Endometrium (tissue), 2 donors: ENCODE measurements at regions not wholly inside any gene's neighbourhood (a gene's known extent, or its start where the extent isn't known, plus 50 kb on each side); places are given as distances from the start of the nearest gene placed in this dataset.

Experiments used
- FAIRE-seq: peaks from 2 replicates; lab custom pipeline; 2012; peaks lifted over from hg19 to GRCh38; lab: Jason Lieb, UNC
- donor health status: control.
- donor health status: control.

DNA sequence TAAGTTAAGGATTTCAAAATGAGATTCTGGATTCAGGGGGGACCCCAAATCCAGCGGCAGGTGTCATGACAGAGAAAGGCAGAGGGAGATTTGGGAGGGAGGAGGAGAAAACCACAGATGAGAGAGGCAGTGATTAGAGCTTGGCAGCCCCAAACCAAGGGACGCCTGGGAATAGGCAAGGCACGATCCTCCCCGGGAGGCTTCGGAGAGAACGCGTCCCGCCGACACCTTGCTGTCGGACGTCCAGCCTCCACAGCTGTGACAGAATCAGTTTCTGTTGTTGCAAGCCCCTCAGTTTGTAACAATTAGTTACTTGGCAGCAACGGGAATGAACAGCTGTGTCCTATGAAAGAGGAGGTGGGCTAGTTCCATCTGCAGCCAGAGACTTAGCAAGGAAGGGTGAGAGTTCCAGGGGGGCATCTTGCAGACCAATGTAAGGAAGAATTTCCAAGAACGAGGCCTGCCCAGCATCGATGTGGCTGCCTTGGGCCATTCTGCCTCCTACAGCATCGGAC, 110.7 kb upstream of the SDK2 start:
- no peak for FAIRE-seq

- no peak for FAIRE-seq
Measured at GRCh38 chr17:73757420-73757819, 113.2 kb upstream of the SDK2 start.

- FAIRE-seq = no peak
Measured at GRCh38 chr17:73758245-73758644, 114.0 kb upstream of the SDK2 start.

DNA sequence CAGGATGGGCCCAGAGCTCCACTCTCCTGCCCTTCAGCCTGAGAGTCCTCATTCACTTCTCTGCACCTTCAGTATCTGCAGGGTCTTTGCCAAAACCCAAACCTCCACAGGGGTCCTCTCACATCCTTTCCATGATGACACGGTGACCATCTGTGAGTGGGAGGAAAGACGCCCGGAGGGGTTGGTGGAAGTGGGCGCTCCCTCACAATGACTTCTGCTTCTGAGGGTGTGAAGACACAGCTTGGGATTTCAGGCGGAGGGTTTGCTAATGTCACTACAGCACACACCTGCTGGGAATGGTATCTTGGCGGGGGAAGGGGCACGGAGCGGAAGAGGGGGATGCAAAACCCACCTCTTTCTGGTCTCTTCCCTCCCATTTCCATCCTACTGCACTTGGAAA, 115.1 kb upstream of the SDK2 start:
- FAIRE-seq = no peak

DNA sequence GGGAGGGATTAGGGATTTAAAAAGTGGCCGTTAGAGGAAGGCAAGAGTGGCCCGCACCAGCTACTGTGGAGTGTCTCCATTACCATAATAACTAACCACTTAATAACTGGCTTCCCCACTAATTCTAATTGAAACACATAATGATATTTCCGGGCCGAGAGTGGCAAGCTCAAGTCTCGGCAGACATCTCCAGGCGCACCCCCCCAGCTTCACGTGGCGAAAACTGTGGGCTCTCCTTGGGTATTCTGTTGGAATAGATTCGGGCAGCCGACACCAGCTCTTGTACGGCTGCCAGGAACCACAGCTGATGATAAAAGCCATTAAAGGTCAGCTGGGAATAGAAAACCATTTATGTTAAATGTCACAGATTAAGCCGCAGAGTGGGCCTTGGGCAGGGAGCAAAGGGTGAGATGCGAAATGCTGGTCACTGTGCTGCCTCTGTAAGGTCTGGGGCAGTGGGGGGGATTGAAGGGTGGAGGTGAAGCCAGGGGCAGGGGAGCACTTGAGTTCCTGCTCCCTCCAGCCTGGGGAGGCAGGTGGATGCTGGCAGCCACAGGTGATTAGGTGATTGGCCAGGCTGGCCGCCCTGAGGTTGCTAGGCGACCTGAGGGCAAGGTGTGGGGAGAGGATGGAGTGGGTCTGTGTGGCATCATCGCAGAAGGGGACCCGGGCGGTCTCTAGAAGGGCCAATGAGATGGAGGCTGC, 115.6 kb upstream of the SDK2 start:
- no peak for FAIRE-seq

DNA sequence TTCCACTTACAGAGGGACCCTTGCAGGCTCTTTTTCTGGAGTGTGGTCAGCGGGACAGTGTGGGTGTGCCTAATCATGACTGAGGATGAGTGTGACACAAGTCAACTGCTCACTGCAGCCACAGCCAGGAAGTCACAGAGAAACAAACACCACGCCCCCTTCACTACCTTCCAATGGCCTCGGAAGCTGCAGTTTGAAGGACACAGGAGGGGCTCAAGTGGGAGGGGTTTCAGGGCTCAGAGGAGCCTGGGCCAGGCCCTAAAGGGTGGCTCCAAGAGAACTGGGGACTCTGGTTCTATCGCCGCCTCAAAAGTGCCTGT, 116.2 kb upstream of the SDK2 start:
- no peak for FAIRE-seq

DNA sequence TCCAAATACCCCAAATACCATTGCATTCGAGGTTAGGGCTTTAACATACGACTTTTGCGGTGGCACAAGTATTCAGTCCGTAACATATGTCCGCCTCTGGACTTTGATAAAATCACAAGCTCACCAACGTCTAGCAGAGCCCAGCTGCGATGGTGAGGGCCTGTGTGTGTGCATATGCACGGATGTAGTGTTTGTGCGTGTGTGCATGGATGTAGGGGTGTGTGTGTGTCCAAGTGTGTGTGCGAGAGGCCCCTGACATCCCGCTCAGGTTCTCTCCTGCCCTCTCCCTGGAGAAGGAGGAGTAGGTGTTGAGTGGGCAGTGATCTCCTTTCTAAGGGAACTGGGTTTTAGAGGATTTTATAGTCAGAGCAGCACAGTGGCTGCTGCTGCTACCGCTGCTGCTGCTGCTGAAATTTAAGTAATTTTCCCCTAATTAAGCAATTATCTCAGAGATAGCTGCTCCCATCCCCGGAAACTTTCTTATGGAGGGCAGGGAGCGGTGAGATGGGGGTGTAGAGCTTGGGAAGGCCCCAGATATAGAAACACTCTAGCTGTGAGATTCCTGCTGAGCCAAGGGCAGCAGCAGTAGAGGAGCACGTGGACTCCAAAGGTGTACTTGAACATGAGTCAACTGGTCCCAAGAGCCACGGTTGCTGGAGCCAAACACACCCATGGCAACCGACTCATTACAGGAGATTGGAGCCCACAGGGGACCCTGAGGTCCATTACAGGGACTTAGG, 121.7 kb upstream of the SDK2 start:
- no peak for FAIRE-seq

- FAIRE-seq = no peak
Measured at GRCh38 chr17:73767696-73768095, 123.5 kb upstream of the SDK2 start.

GRCh38 chr17:73768691-73769090, 124.4 kb upstream of the SDK2 start:
- FAIRE-seq = no peak

- FAIRE-seq = no peak
Measured at GRCh38 chr17:73769479-73769878, 125.2 kb upstream of the SDK2 start.

DNA sequence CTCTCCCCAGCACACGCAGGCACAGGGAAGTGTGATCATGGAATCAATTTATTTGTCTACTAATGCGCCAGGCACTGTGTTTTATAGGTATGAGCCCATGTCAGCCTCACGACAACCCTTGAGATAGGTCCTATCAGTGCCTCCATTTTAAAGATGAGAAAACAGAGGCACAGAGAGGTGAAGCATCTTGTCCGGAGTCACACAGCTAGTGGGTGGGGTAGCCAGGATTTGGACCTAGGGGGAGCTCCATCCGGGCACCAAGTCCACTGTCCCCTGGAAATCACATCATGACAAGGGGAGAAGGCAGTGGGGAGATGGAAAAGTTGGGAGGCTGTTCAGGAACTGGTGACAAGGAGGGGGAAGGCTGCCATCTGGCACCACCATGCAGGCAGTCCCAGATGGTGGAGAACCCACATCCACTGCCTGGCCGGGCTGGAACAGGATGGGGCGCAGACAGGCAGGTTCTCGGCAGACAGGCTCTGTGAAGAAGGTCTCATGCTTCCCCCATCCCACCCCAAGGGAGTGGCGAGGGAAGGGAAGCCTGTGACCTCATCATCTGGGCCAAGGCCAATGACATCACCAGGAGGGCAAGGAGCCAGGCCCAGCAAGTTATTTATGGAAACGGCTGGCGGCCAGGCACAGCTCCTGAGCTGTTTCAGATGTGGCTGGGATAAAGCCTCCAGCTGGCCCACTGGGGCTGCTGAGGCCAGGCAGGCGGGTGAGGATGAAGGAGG, 126.0 kb upstream of the SDK2 start:
- peak; percentile 66 for FAIRE-seq

DNA sequence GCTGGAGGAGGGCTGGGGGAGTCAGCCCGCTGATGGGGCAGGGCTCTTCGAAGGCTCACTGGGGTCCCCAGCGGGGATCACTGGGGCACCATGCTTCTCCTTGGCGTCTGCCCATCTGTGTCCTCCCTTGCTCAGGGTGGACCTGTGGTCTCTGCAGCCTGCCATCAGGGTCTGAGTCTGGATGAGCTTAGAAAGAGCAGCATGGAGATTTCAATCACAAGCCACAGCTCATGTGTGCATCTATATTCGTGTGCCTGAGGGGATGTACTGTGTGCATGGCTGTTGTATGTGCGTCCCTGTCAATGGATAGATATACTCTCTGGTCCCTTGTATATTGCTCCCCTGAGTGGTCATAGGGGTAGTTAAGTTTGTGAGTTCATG, 126.6 kb upstream of the SDK2 start:
- FAIRE-seq = no peak

- no peak for FAIRE-seq
Measured at GRCh38 chr17:73772107-73772705, 128.0 kb upstream of the SDK2 start.

DNA sequence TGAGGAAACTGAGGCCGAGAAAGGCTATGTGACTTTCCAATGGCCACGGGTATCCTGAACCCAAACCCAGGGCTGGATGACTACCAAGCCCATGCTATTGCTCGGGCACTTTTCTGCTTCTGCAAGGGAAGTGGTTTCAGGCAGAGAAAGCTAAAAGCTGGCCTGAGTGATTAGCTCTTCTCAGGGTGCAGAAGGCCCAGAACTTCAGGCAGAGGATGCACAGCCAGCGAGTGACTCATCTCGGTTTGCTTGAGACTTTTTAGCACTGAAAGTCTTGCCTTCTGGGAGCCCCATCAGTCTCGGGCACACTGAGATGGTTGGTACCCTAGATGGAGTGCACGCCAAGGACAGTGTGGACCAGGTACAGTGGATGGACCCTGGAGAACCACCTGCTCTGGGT, 129.5 kb upstream of the SDK2 start:
- FAIRE-seq = no peak

DNA sequence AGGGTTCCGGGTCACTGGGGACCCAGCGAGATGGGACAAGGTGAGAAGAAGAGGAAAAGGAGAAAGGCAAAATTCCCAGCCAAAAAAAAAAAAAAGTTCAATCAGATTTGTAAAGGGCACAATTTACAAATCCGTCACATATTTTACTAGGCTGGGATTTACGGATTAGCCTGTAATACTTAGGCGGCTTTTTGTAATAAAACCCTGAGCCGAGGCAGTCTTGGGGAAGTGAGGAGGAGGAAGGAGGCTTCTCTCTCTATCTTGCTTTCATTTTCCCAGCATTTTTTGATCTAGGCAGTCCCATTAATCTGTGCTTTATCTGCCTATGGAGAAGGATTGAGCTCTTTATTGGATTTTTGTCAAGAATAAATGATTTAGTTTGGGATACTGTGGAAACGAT, 130.6 kb upstream of the SDK2 start:
- FAIRE-seq = no peak

DNA sequence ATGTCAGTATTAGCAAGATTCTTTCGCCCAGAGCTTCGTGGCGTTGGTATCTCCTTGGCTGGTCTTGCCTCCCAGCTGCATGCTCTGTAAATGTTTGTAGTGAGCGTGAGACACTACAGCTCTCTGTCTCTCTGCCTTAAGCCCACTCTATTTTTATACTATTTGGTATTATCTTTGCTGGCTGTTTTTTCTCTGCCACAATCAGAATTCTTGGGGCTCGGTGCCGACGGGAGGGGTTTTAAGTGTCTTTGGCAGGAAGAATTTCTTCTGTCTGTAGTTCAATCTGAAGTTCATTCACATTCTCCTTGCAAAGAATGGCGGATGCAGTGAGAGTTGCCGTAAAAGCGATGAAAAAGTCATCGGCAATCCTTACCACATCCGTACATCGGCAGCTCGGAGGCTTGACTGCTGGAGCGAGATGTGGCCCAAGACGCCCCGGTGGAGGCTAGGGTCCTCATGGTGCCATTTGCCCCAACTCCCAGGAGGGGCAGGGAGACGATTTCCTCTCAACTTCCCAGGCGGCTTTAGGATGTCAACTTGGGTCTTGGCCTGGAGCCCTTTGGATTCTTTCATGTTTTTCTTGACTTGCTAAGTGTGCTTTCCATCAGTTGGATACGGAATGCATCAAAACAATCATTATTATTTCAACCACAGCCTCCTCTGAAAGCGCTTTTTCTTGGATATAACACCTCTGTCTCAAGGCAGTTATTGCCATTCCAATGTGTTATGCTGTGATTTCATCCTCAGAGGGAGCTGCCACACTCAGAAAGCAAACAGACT, 132.3 kb upstream of the SDK2 start:
- no peak for FAIRE-seq

DNA sequence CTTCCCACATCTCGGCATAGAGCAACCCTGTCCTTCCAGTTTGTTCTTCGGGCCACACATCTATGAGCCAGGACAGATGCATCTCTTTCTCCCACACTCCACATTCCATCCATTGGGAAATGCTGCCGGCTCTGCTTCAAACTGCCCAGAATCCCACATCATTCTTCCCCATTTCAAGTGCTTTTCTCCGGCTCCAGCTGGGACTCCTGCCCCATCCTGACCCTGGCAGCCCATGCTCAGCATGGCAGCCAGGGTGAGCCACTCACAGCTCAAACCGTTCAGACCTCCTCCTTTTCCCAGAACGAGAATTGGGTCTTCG, 132.8 kb upstream of the SDK2 start:
- FAIRE-seq = no peak

DNA sequence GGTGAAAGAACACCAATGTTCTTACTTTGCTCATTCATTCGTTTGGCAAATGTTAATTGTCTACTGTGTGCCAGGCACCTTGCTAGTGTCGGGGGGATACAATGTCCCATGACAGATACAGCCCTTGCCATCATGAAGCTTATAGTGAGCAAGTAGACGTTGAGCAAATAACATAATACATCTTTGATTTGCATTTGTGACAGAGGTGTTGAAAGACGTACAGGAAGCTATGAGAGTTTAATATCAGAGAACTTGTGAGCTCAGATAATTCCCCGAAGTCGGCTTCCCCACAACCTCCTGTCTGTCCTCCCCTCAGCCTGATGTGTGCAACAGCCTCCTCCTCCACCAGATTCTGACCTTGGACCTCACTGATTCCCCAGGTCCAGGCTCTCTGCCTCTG, 138.0 kb upstream of the SDK2 start:
- no peak for FAIRE-seq

- no peak for FAIRE-seq
Measured at GRCh38 chr17:73782641-73783381, 138.6 kb upstream of the SDK2 start.

GRCh38 chr17:73783382-73783766, 139.1 kb upstream of the SDK2 start:
- no peak for FAIRE-seq

- no peak for FAIRE-seq
Measured at GRCh38 chr17:73783945-73784603, 139.8 kb upstream of the SDK2 start.
